Thoracic aorta (tissue), 2 donors: ENCODE measurements at regions not wholly inside any gene's neighbourhood (a gene's known extent, or its start where the extent isn't known, plus 50 kb on each side); places are given as distances from the start of the nearest gene placed in this dataset.

Source experiments
- ATAC-seq: fragments of 150-250 bp; one replicate; pipeline ENCODE4 v1.8.0; 2017; ENCODE audit warnings: low read depth; ENCODE audit not compliant: insufficient number of reproducible peaks, low FRiP score
- DNase-seq: peaks from one replicate; pipeline ENCODE4 v3.0.0-alpha.2; 2020; ENCODE audit warnings: low spot score
- H3K27ac ChIP-seq, 2 donors: fragments of 200-600 bp; sonication (generic); 1 replicate in 1 of 2; 2 replicates in 1 of 2; pipeline ENCODE4 v1.5.1; 2016; ENCODE audit warnings: mild to moderate bottlenecking in 2 of 2, moderate library complexity in 2 of 2
- H3K27me3 ChIP-seq: fragments of 200-600 bp; sonication (generic); replicated peaks from 2 replicates; pipeline ENCODE4 v1.6.0; 2016; ENCODE audit warnings: mild to moderate bottlenecking; ENCODE audit not compliant: insufficient read depth
- H3K36me3 ChIP-seq: fragments of 200-600 bp; sonication (generic); one replicate; pipeline ENCODE4 v1.5.1; 2016
- H3K4me1 ChIP-seq, 2 donors: fragments of 200-600 bp; sonication (generic); 1 replicate in 1 of 2; 2 replicates in 1 of 2; pipeline versions ENCODE4 v1.5.1 to v1.6.0; 2016; ENCODE audit warnings: low read depth in 2 of 2, mild to moderate bottlenecking in 1 of 2; ENCODE audit not compliant: control insufficient read depth in 1 of 2
- H3K4me3 ChIP-seq: fragments of 200-600 bp; sonication (generic); 2 replicates; pipeline ENCODE4 v1.5.1; 2016; ENCODE audit warnings: mild to moderate bottlenecking
- H3K9me3 ChIP-seq: fragments of 200-600 bp; sonication (generic); 2 replicates; pipeline ENCODE4 v1.5.1; 2016
- CTCF ChIP-seq: fragments of 200-600 bp; sonication (generic); IDR thresholded peaks from one replicate; pipeline ENCODE4 v1.5.1; 2019; ENCODE audit warnings: antibody characterized with exemption

GRCh38 chr11:79829891-79830290 is 389.1 kb upstream of the TENM4 start:
- no peak for TF ChIP-seq CTCF
- H3K9me3 ChIP-seq: no peaks in the 10 kb centered on the region

GRCh38 chr11:79822766-79823165 is 381.9 kb upstream of the TENM4 start:
- Histone ChIP-seq H3K27me3 (no peaks in the 10 kb centered on the region), H3K9me3 (no peaks in the 10 kb centered on the region), H3K36me3 (no peaks in the 10 kb centered on the region), H3K4me1 (no peaks in the 10 kb centered on the region), H3K4me3 (no peak overlapping the region), H3K27ac (no peak overlapping the region)
- no peak for TF ChIP-seq CTCF
- DNase-seq (no peak), ATAC-seq (no peak)

More at GRCh38 chr11:79829891-79830290, 389.1 kb upstream of the TENM4 start:
- no peak for DNase-seq
- no peak for ATAC-seq
- Histone ChIP-seq H3K4me1 (no peaks in the 10 kb centered on the region), H3K27me3 (no peaks in the 10 kb centered on the region), H3K4me3 (no peak overlapping the region), H3K36me3 (no peaks in the 10 kb centered on the region), H3K27ac (no peak overlapping the region)

DNA sequence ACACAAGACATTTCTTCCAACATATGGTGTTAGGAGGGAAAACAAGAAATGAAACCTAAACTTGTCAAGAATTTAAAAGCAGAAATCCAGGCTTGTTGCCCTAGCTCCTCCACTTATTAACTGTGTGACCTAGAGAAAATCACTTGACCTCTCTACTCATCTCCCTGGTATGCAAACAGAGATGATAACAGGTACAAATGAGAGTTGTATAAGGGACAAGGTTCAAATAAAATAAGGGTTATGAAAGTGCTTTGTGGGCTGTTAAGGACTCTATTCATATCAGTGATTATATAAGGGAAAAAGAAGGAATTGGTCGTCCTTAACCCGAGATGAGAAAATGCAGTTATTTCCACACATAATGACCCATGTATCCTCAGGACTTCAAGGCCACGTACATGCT is 372.7 kb upstream of the TENM4 start:
- no peak for ATAC-seq
- Histone ChIP-seq H3K27ac (no peak overlapping the region), H3K4me3 (no peak overlapping the region), H3K9me3 (no peaks in the 10 kb centered on the region), H3K4me1 (no peaks in the 10 kb centered on the region), H3K27me3 (no peaks in the 10 kb centered on the region), H3K36me3 (no peaks in the 10 kb centered on the region)
- no peak for DNase-seq
- no peak for TF ChIP-seq CTCF

DNA sequence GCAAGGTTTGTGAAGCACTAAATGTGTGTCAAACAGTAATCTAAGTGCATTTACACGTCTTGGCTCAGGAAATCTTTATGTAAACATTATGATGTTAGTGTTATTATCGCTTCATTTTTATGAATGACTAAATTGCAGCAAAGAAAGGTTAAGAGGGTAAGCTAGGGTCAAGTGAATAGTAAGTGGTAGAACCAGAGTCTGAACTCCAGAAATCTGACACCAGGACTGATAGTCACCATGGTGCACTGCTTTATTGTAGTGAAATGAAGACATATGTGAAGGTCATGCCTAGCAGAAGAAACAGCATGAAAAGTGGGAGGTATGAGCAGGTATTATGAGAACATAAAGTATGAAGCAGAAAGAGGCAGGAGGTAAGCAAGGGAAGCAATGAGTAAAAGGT is 368.7 kb upstream of the TENM4 start:
- no peaks in the 10 kb centered on the region for H3K36me3 ChIP-seq
- H3K27me3 ChIP-seq: no peaks in the 10 kb centered on the region
- no peaks in the 10 kb centered on the region for H3K4me1 ChIP-seq
- TF ChIP-seq CTCF: no peak
- H3K9me3 ChIP-seq: no peaks in the 10 kb centered on the region
- H3K4me3 ChIP-seq: no peak overlapping the region
- no peak overlapping the region for H3K27ac ChIP-seq
- ATAC-seq (no peak), DNase-seq (no peak)

GRCh38 chr11:79807506-79807905 is 366.7 kb upstream of the TENM4 start:
- DNase-seq (no peak), ATAC-seq (no peak)
- Histone ChIP-seq H3K27ac (no peak overlapping the region), H3K27me3 (no peaks in the 10 kb centered on the region), H3K4me1 (no peaks in the 10 kb centered on the region), H3K9me3 (no peaks in the 10 kb centered on the region), H3K4me3 (no peak overlapping the region), H3K36me3 (no peaks in the 10 kb centered on the region)
- TF ChIP-seq CTCF: no peak
